HG03342 (cell line): ENCODE measurements at regions not wholly inside any gene's neighbourhood (a gene's known extent, or its start where the extent isn't known, plus 50 kb on each side); places are given as distances from the start of the nearest gene placed in this dataset.
"Not testable (repeated sequence)": the region's sequence is repeated elsewhere in the genome, so short reads cannot be mapped to it uniquely, and the experiment has no call there.

Experiments used
- ATAC-seq: cut with Tn5 transposase; IDR thresholded peaks from one replicate; pipeline ENCODE4 v1.9.1; 2021; ENCODE audit warnings: mild to moderate bottlenecking, moderate library complexity; ENCODE audit not compliant: unreplicated experiment

- no peak for ATAC-seq
These were observed 511.3 kb downstream of the TRIML1 start for GRCh38 chr4:188650516-188650915.

- ATAC-seq = no peak
These were observed 518.1 kb downstream of the TRIML1 start for GRCh38 chr4:188657365-188657764.

GRCh38 chr4:188658958-188659522 is 519.8 kb downstream of the TRIML1 start:
- no peak for ATAC-seq

- ATAC-seq = no peak
These were observed 521.6 kb downstream of the TRIML1 start for GRCh38 chr4:188660796-188661195.

GRCh38 chr4:188661502-188661901 is 522.3 kb downstream of the TRIML1 start:
- ATAC-seq = no peak

GRCh38 chr4:188663369-188663768 is 524.1 kb downstream of the TRIML1 start:
- ATAC-seq = no peak

GRCh38 chr4:188665491-188666457 is 526.5 kb downstream of the TRIML1 start:
- no peak for ATAC-seq

- ATAC-seq = not testable (repeated sequence)
These were observed 539.5 kb downstream of the TRIML1 start for GRCh38 chr4:188678691-188679090.

GRCh38 chr4:188680004-188680666 is 540.9 kb downstream of the TRIML1 start:
- no peak for ATAC-seq

- no peak for ATAC-seq
These were observed 541.4 kb downstream of the TRIML1 start for GRCh38 chr4:188680667-188681063.

GRCh38 chr4:188682321-188682720 is 543.1 kb downstream of the TRIML1 start:
- ATAC-seq = no peak

GRCh38 chr4:188683571-188683970 is 544.3 kb downstream of the TRIML1 start:
- ATAC-seq = no peak

GRCh38 chr4:188688956-188689355 is 549.7 kb downstream of the TRIML1 start:
- no peak for ATAC-seq

- no peak for ATAC-seq
These were observed 552.6 kb downstream of the TRIML1 start for GRCh38 chr4:188691811-188692210.

- no peak for ATAC-seq
These were observed 556.0 kb downstream of the TRIML1 start for GRCh38 chr4:188695261-188695660.

- ATAC-seq = no peak
These were observed 558.0 kb downstream of the TRIML1 start for GRCh38 chr4:188697243-188697642.

- ATAC-seq = no peak
These were observed 562.7 kb downstream of the TRIML1 start for GRCh38 chr4:188701952-188702351.

GRCh38 chr4:188704288-188704687 is 565.0 kb downstream of the TRIML1 start:
- ATAC-seq = no peak

- ATAC-seq = no peak
These were observed 567.8 kb downstream of the TRIML1 start for GRCh38 chr4:188707036-188707435.

- no peak for ATAC-seq
These were observed 575.3 kb downstream of the TRIML1 start for GRCh38 chr4:188714501-188714900.

- no peak for ATAC-seq
These were observed 575.7 kb downstream of the TRIML1 start for GRCh38 chr4:188714907-188715306.

GRCh38 chr4:188717661-188718060 is 578.4 kb downstream of the TRIML1 start:
- no peak for ATAC-seq
